ENCODE measurements at regions not wholly inside any gene's neighbourhood (a gene's known extent, or its start where the extent isn't known, plus 50 kb on each side); places are given as distances from the start of the nearest gene placed in this dataset.

DNA sequence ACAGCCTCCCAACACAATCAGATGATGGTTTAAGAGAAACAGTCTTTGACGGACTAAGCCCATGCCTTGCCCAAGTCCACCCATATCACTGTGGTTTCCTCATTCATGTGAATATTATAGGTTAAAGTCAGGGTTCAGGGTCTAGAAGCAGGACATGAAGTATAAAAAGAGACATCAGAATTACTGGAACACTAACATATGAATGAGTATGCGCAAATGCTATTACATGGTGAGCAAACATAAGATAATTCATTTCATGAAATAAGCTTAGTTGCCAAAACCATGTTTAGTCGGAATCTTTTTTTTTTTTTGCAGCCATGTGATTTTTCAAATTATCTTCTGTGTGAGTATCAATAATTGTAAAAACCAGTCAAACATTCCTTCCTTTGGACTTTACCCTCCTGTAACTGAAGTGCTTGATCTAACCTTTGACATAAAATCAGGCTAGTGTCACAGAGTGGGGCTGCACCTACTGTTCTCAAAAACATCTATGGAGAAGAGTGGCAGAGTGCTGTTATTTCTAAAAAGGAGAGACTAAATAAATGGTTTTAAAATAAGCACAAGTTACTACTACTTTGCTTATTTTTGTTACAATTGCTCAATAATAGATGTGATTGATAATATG, 84.9 kb upstream of the NRIP1 start:
- DNase-seq (ENCODE audit: low spot score) = no peak
- intact Hi-C loops (cut with DNase I) = no loop called here

DNA sequence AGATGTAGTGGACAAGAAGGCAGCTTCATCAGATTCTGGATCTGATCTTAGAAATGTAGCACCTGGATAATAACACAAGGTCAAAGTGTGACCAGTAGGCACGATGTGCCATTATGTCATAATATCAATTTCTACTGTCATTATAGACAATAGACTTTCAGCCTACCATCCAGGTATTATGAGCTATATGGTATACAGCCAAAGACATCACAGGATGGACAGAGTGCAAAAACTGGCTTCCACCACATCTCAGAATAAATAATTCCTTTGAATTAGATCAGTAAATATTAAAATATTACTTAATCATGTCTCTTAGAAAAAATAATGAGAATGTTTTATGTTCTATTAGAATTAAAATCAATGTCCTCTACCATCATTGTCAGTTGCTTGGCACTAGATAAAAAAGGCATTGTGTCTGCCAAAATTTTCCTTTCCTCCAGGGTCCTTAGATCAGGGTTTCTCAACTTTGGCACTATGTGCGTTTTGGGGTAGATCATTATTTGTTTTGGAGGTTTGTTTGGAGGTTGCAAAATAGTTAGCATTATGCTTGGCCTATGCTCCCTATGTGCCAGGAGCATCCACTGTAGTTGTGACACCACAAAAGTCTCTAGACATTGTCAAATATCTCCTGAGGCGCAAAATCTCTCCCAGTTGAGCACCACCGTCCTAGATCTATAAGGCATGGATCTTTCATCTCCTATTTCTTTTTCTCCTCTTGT, 86.7 kb upstream of the NRIP1 start:
- no peak for DNase-seq (ENCODE audit: low spot score)
- intact Hi-C loops (cut with DNase I) = no loop called here

DNA sequence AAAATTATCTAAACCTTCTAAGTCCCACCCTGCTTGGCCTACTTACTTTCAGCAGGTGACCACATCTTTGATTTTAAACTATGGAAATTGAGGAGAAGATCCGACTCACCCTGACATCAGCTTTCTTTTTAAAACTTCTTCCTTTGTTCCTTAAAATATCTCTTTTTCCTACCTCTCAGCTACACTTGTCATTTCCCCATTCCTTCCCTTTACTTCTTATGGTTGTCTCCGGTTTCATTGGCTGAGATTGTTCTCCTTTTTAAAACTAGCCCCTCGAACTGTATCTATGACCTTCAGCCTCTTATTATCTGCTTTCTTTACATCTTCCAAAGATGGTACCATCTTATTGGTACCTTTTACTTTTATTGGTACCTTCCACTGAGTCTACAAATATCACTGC, 87.8 kb upstream of the NRIP1 start:
- no peak for DNase-seq (ENCODE audit: low spot score)
- intact Hi-C loops (cut with DNase I) = no loop called here

DNA sequence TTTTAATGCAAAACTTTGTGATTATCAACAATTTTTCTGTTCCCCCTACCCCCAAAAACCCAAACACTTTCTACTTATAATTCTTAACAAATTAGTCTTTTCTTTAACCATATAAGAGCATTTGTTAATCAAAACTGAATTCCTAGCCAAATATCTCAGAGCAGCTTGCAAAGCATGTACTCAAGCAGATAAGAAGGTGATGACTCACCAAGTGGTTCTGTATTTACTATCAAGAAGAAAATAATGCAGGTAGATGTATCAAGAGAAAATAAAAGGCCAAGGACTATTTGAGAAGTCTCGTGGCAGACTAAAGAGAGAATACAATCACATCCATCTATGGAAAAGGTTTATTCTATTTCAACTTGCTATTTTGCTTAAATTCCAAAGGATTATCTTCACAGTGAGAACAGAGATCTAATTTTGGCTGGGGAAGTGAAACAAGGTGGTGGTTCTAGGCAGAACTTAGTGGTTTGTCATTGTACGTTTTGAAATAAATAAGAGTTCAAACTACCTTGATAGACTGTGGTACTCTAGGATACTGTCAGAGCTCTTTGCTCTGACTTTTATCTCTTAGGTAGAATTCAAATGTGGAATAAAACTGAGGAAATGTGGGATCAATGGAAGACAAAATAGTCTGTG, 94.7 kb upstream of the NRIP1 start:
- no peak for DNase-seq (ENCODE audit: low spot score)
- intact Hi-C loops (cut with DNase I) = no loop called here

DNA sequence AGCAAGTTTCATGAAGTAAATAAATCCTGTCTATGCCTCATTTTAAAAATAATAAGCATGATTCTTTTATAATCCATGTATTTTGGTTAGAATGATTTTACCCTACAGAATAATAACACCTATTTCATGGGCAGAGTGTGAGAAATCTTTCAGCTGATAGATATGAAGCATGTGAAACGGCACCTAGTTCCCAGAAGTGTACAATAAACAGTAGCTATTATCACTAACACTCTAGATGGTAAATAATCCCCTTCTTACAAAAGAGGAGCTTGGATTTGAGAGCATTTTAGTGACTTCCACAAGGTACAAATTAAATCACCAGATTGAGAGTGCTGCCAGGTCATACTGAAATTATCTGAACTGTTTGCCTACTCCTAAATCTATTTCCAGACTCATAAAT, 95.3 kb upstream of the NRIP1 start:
- no peak for DNase-seq (ENCODE audit: low spot score)
- intact Hi-C loops (cut with DNase I) = no loop called here

DNA sequence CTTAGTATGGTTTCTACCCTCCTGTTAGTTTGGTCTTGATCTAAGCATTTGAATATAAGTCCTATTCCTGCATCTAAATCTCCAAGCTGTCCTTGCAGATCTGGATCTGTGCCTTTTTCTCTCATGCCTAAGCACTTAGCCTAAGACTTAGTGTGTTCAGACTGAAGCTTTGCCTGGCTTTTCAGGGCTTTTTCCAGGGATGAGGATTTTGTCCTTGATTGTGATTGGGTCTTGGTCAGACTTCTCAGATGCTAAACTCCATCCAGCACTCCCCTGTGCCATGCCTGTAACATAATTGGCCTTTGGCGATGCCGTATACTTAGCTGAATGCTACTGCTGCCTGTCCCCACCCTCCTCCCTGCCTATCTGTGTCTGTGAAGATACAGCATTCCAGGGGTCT, 98.1 kb upstream of the NRIP1 start:
- intact Hi-C loops (cut with DNase I) = no loop called here
- no peak for DNase-seq (ENCODE audit: low spot score)

DNA sequence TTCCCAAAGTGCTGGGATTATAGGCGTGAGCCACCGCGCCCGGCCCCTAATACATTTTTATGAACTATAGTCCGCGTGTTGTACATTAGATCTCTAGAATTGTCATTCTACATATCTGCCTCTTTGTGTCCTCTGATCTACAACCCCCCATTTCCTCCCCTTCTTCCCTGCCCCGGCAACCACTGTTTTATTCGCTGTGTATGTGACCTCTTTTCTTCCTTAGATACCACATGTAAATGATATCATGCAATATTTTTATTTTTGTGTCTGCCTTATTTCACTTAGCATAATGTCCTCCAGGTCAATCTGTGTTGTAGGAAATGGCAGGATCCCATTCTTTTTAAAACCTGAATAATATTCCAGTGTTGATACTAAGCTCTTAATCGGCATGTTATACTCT, 99.5 kb upstream of the NRIP1 start:
- intact Hi-C loops (cut with DNase I) = no loop called here
- no peak for DNase-seq (ENCODE audit: low spot score)

DNA sequence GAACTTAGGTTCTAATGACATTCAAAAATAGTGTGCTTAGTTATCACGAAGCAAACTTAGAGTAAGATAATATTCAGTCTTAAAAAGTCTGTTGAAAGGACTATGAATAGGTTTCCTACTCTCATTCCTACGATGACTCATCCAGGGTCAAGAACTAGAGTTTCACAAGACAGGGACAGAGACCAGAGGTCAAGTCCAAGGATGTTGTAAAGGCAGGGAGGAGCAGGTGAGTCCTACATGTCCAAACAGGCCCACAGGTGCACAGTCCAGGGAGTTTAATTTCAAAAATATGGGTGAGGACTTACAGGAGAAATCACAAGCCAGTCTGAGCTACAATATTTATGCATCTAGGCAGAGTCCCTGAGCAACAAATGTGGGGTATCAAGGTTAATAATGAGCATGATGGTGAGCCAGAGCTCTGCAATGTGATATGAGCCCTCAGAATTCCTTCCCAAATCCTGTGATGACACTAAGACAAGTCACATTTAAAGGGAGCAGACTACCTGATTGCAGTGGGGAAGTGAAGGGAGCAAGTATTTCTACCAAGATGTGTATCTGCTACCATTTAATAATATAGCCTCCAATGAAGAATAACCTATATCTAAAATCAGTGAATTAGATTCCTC, 100.0 kb upstream of the NRIP1 start:
- DNase-seq (ENCODE audit: low spot score) = no peak
- intact Hi-C loops (cut with DNase I) = no loop called here

DNA sequence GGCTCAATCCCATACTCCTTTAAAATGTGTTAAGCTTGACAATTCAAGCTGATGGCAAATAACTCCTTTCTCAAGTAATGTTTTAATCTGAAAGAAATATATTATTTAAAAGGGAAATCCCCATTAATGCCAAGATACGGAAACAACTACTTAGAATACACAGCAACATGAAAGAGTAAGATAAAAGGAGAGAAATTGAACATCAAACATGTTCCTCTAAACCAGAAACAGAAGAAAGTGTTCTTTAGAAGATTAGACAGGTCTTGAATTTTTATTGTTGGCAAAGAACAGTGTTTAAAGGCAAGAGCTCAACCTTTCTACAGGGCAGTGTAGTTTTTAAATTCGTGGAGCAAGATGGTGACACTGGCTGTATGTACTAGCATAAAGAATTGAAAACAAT, 105.8 kb upstream of the NRIP1 start:
- no peak for DNase-seq (ENCODE audit: low spot score)
- intact Hi-C loops (cut with DNase I) = no loop called here

DNA sequence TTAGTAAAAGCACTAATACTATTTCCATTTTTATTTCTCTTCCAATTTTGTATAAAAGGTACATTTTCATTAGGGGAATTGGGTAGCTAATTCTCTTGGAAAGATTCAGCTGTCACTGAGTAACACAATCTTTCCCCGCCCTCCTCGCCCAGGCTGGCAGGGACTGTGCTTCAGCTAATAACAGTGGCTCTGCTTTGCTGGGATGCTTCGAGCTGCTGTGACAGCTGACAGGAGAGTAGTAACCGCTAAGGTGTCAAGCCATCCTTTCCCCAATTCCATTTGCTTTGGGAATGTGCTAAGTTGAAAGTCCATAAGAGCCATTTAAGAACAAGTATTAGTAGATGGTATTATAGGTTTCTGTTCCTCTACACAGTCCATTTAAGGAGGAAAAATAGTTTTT, 106.7 kb upstream of the NRIP1 start:
- no peak for DNase-seq (ENCODE audit: low spot score)
- intact Hi-C loops (cut with DNase I) = no loop called here

DNA sequence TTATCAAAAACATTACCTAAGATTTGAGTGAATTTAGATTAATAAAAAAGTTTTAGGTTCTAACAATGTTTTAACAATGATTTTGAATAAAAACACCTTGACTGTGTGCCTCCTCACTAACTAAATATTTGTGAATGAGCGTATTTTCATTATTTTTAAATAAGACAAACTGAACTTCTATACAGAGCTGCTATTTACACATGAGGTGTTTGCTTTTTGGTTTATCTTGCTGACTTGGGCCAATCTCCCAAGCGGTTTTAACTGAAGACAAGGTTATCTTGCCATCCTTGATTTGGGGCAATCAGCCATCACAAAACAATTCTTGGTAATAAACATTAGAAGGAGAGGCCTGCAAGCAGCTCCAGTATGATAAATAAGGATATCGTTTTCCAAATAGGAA, 108.2 kb upstream of the NRIP1 start:
- intact Hi-C loops (cut with DNase I) = no loop called here
- DNase-seq (ENCODE audit: low spot score) = no peak

DNA sequence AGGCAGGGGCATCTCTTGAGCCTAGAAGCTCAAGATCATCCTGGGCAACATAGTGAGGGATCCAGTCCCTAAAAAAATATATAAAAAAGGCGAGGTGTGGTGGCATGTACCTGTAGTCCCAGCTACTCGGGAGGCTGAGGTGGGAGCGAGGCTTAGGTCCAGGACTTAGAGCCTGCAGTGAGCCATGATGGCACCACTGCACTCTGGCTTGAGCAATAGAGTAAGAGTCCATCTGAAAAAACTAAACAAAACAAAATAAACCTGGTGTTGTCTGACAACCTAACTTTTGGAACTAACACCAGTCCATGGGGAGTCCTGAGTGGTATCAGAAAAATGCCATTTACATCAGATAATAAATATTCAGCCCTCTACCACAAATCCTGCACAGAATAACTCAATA, 110.1 kb upstream of the NRIP1 start:
- intact Hi-C loops (cut with DNase I) = no loop called here

DNA sequence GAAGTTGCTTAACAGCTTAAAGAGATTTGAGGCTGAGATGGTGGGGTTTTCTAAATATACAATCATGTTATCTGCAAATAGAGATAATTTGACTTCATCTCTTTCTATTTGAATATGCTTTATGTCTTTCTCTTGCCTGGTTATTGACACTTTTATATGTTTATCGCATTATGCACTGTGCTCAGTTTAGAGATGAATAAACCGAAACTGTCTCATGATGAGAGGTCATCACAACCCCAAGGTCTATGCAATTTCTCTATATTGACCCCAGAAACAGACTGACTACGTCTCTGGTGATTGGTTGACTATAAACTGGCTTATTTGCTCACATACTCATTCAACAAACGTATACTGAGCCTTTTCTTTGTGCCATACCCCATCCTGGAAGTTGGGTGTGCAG, 117.9 kb upstream of the NRIP1 start:
- no peak for DNase-seq (ENCODE audit: low spot score)
- intact Hi-C loops (cut with DNase I) = no loop called here

More for the DNA sequence above, 110.1 kb upstream of the NRIP1 start:
- no peak for DNase-seq (ENCODE audit: low spot score)

DNA sequence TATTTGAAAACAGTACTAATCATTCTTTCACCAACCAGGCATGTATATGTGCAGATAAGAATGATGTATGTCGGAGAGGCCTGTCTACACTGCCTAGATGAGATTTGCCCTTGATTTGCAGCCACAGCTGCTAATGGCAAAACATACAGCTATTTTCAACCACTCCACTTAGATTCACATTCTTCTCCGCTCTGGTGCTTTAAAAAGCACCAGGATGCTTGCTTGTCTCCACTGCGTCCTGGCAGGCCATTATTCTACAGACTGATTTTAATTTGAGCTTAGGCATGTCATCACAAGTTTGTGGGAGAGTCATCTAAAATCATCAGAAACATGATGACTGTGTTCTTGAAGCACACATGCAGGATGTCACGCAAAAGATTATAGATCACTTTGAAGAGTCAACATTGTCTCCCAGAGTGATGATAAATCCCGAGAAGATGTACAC, 119.0 kb upstream of the NRIP1 start:
- DNase-seq (ENCODE audit: low spot score) = no peak
- intact Hi-C loops (cut with DNase I) = no loop called here

DNA sequence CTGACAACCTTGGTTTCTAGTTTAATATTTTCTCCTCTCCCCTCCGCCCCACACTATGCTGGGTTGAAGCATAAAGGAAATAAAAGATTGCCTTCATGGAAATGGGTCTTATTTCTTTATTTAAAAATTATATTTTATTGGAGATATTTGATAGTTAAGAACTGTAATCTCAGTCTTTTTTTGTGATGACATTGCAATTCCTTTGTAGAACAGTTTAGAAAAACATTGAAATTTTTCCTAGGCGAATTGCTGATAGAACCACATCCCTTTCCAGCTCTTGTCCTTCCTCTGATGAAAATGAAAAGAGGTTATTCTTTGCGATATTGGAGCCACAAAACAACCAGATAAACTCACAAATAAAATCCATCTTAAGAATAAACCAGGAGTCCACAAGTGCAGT, 125.6 kb upstream of the NRIP1 start:
- DNase-seq (ENCODE audit: low spot score) = no peak
- intact Hi-C loops (cut with DNase I) = no loop called here

DNA sequence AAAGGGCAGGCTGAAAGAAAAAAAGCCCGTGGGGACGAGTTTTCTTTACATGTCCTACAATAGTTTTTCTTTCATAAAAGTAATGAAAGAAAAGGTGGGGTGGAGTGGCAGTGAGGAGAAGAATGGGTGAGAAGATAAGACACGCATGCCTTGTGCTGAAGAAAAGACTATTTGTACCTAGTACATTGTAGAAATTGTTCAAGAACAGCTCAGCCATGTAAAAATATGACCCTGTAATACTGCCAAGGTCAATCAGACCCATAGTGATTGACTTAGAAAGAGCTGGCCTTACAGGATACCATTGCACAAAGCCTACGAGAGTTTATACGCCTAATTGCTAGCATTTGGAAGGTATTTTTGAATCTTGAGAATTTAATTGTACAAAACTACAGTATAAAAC, 126.0 kb upstream of the NRIP1 start:
- intact Hi-C loops (cut with DNase I) = no loop called here
- no peak for DNase-seq (ENCODE audit: low spot score)

DNA sequence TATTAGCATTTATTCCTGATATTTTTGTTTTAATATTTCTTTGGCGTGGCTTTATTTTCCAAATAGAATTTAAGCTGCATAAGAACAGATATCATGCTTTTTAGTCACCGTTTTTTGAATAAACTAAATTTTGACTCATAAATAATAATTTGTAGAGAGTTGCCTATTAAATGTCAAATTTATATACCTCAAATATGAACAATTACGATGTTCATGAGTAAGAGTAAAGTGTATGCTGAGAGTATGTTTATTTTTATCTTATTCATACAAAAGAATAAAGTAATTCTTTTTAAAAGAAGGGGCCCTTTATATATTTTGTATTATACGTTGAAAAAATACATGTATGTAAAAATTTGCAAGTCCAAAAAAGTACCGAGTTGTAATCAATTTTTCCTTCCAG, 126.5 kb upstream of the NRIP1 start:
- no peak for DNase-seq (ENCODE audit: low spot score)
- intact Hi-C loops (cut with DNase I) = no loop called here

DNA sequence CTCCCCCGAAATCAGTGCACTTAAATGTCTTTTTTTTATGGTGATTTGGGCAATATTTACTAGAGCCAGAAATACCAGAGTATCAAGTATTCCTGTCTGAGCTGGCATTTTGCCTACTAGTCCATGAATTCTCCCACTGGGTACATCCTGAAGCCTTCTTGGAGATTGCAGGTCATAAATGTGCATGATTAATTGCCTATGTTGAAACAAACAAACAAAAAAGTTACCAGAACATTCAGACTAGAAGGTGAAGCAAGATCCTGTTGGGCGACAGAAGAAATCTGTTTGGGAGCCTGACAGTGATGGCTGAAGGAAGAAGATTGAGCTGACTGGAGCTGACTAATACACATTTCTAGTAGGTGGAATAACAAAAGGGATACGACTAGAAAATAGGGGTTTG, 127.4 kb upstream of the NRIP1 start:
- intact Hi-C loops (cut with DNase I) = no loop called here
- DNase-seq (ENCODE audit: low spot score) = no peak

DNA sequence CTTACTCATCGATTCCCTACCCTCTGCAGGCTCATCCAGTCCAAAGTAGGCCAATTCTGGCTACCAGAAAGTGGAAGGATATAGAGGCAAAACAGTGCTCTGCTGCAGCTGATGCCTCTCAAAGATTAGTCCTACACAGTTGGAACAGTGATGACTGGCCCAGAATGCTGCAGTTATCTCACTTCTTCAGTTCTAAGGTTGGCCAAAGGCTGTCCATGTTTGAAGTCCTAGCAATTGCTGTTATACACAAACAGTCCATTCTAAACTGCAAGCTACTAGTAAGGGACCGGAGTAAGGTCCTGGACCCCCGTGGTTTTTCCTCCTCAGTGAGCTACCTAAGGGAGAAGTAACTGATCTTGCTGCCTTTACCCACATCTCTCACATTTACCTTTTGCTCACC, 129.1 kb upstream of the NRIP1 start:
- DNase-seq (ENCODE audit: low spot score) = no peak
- intact Hi-C loops (cut with DNase I) = no loop called here

DNA sequence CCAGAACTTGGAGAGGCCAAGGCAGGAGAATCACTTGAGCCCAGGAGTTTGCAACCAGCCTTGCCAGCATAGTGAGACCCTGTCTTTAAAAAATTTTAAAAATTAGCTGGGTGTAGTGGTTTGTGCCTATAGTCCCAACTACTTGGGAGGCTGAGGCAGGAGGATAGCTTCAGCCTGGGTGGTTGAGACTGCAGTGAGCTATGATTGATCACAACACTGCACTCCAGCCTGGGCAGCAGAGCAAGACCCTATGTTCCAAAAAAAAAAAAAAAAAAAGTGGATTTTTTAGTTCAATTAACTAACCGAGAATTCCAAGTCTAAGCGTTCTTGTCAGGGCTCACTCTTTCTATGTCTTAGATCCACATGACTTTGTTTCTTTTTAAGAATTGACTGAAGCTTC, 130.3 kb upstream of the NRIP1 start:
- intact Hi-C loops (cut with DNase I) = no loop called here
- DNase-seq (ENCODE audit: low spot score) = no peak

DNA sequence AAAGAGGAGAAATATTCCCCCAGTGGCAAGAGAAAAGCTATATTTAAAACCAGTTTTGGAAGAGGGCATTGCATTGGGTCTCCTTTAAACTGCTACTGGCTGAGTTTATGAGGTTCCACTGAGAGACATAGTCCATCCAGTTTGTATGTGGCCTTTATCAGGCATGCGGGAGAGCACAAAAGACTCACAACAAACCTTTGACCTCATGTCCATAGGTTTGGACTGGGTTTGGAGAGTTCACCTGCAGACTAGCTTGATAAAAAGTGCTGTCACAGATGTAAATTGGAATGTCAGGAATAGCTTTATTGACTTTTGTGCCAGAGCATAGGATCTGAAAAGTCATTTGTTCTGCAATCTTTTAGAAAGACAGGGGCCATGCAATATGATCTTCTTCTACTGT, 131.0 kb upstream of the NRIP1 start:
- intact Hi-C loops (cut with DNase I) = no loop called here
- no peak for DNase-seq (ENCODE audit: low spot score)
